ENCODE measurements at regions not wholly inside any gene's neighbourhood (a gene's known extent, or its start where the extent isn't known, plus 50 kb on each side); places are given as distances from the start of the nearest gene placed in this dataset.
A peak's percentile ranks its signal among the peaks of the same experiment; 100 is the strongest.

DNA sequence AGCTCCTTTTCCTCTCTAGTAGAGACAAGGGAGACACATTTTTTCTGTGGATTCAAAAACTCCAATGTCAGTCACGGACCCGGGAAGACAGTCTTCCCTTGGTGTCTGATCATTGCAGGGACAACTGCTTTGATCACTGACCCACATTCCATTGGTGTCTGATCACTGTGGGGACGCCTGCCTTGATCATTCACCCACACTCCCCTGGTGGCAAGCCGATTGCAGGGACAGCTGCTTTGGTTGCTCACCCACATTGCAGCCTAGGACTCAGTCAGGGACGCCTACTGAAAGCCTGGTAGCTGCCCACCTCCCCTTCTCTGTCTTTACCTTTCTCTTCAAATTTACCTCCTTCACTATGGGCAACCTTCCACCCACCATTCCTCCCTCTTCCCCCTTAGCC lies 206.6 kb upstream of the DUSP10 start:
- CTCF ChIA-PET, result no interaction called here
- H3K9me3 ChIP-seq (ENCODE audit: insufficient read depth, low read depth), result peaks cover 45% of the 10 kb centered on the region
- intact Hi-C loops (cut with micrococcal nuclease; ENCODE audit: unreplicated experiment), result no loop called here
- H2AFZ ChIP-seq, result no peak overlapping the region
- H3K4me2 ChIP-seq, result 0 out of 2 replicates have a peak overlapping the region, but pooled peaks have one; percentile 26
- H3K4me3 ChIP-seq, result 0 out of 2 replicates have a peak overlapping the region, but pooled peaks have one; percentile 15
- no peaks in the 10 kb centered on the region for H3K9me2 ChIP-seq (ENCODE audit: insufficient read depth)
- peaks cover 27% of the 10 kb centered on the region for H3K4me1 ChIP-seq (replicated peaks; ENCODE audit: insufficient read depth)
- peak overlapping the region; percentile 79 for H3K27ac ChIP-seq
- H3K27me3 ChIP-seq (ENCODE audit: insufficient read depth, low read depth), result no peaks in the 10 kb centered on the region
- DNase-seq, result no peak
- H3K79me2 ChIP-seq (ENCODE audit: low read depth), result no peaks in the 10 kb centered on the region
- H3F3A ChIP-seq (ENCODE audit: insufficient read depth, low read depth), result peaks cover 9% of the 10 kb centered on the region
- no TSS peak for BruUV-seq (replicated peaks)
- TF ChIP-seq, protein P1, sequence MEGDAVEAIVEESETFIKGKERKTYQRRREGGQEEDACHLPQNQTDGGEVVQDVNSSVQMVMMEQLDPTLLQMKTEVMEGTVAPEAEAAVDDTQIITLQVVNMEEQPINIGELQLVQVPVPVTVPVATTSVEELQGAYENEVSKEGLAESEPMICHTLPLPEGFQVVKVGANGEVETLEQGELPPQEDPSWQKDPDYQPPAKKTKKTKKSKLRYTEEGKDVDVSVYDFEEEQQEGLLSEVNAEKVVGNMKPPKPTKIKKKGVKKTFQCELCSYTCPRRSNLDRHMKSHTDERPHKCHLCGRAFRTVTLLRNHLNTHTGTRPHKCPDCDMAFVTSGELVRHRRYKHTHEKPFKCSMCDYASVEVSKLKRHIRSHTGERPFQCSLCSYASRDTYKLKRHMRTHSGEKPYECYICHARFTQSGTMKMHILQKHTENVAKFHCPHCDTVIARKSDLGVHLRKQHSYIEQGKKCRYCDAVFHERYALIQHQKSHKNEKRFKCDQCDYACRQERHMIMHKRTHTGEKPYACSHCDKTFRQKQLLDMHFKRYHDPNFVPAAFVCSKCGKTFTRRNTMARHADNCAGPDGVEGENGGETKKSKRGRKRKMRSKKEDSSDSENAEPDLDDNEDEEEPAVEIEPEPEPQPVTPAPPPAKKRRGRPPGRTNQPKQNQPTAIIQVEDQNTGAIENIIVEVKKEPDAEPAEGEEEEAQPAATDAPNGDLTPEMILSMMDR (conservative IDR thresholded peaks at IDR 0.05), result no peak
- TF ChIP-seq EZH2 (IDR thresholded peaks at IDR 0.05; ENCODE audit: low read depth), result no peak
- 0 out of 2 replicates have a peak, but pooled peaks cover 30% of the 10 kb centered on the region for H3K36me3 ChIP-seq (ENCODE audit: low read depth)
- no peaks in the 10 kb centered on the region for H4K20me1 ChIP-seq (ENCODE audit: insufficient read depth)
- POLR2A ChIA-PET (ENCODE audit: unreplicated experiment), result no interaction called here

DNA sequence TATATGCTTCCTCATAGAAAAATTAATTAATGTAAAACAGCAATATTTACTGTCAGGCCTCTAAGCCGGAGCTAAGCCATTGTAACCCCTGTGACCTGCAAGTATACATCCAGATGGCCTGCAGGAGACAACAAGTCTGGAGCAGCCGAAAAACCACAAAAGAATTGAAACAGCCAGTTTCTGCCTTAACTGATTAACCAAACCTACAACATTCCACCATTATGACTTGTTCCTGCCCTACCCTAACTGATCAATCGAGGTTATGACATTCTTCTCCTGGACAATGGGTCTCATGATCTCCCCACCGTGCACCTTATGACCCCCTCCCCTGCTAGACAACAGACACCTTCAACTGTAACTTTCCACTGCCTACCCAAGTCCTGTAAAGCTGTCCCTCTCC lies 205.8 kb upstream of the DUSP10 start:
- intact Hi-C loops (cut with micrococcal nuclease; ENCODE audit: unreplicated experiment), result no loop called here
- Histone ChIP-seq H4K20me1 (ENCODE audit: insufficient read depth) (no peaks in the 10 kb centered on the region), H3K27me3 (ENCODE audit: insufficient read depth, low read depth) (no peaks in the 10 kb centered on the region), H2AFZ (no peak overlapping the region), H3K36me3 (ENCODE audit: low read depth) (0 out of 2 replicates have a peak, but pooled peaks cover 25% of the 10 kb centered on the region), H3K9me3 (ENCODE audit: insufficient read depth, low read depth) (peaks cover 46% of the 10 kb centered on the region), H3K4me2 (peak overlapping the region; percentile 26; the same call in 1 of the 2 replicates), H3K4me3 (0 out of 2 replicates have a peak overlapping the region, but pooled peaks have one; percentile 15), H3K79me2 (ENCODE audit: low read depth) (no peaks in the 10 kb centered on the region), H3K9me2 (ENCODE audit: insufficient read depth) (no peaks in the 10 kb centered on the region), H3K4me1 (replicated peaks; ENCODE audit: insufficient read depth) (peaks cover 27% of the 10 kb centered on the region), H3K27ac (peak overlapping the region; percentile 79), H3F3A (ENCODE audit: insufficient read depth, low read depth) (peaks cover 9% of the 10 kb centered on the region)
- ChIA-PET CTCF (no interaction called here), POLR2A (ENCODE audit: unreplicated experiment) (no interaction called here)
- DNase-seq, result peak; percentile 21 to 83
- TF ChIP-seq, protein P1 (conservative IDR thresholded peaks at IDR 0.05), result no peak
- TF ChIP-seq EZH2 (IDR thresholded peaks at IDR 0.05; ENCODE audit: low read depth), result no peak
- BruUV-seq (replicated peaks), result no TSS peak

DNA sequence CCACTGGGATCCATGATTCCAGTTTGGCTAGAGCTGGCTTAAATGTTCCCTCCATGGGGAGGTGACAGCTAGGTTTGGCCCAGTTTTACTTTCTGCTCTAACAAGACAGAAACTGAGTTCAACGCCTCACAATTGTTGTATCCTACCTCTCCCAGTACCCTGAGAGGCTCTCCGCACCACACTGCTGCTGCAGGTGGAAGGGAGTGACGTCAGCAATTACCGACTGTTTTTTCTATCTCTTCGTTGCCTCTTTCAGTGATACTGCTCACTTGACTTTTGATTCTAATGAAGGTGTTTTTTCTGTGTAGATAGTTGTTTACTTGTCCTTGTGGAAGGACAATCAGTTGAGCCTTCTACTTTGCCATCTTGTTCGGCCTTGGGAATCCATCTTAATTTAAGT lies 204.9 kb upstream of the DUSP10 start:
- H3F3A ChIP-seq (ENCODE audit: insufficient read depth, low read depth), result peaks cover 9% of the 10 kb centered on the region
- intact Hi-C loops (cut with micrococcal nuclease; ENCODE audit: unreplicated experiment), result no loop called here
- no TSS peak for BruUV-seq (replicated peaks)
- H3K36me3 ChIP-seq (ENCODE audit: low read depth), result 0 out of 2 replicates have a peak, but pooled peaks cover 20% of the 10 kb centered on the region
- H3K9me3 ChIP-seq (ENCODE audit: insufficient read depth, low read depth), result peaks cover 43% of the 10 kb centered on the region
- no peaks in the 10 kb centered on the region for H3K27me3 ChIP-seq (ENCODE audit: insufficient read depth, low read depth)
- H3K27ac ChIP-seq, result peak overlapping the region; percentile 79; the same call in 1 of the 2 replicates
- H3K79me2 ChIP-seq (ENCODE audit: low read depth), result no peaks in the 10 kb centered on the region
- CTCF ChIA-PET, result no interaction called here
- no peak overlapping the region for H2AFZ ChIP-seq
- POLR2A ChIA-PET (ENCODE audit: unreplicated experiment), result no interaction called here
- TF ChIP-seq, protein P1 (conservative IDR thresholded peaks at IDR 0.05), result no peak
- TF ChIP-seq EZH2 (IDR thresholded peaks at IDR 0.05; ENCODE audit: low read depth), result no peak
- H3K4me3 ChIP-seq, result 0 out of 2 replicates have a peak overlapping the region, but pooled peaks have one; percentile 12
- H3K4me2 ChIP-seq, result no peak overlapping the region
- H3K9me2 ChIP-seq (ENCODE audit: insufficient read depth), result no peaks in the 10 kb centered on the region
- no peak for DNase-seq
- peaks cover 27% of the 10 kb centered on the region for H3K4me1 ChIP-seq (replicated peaks; ENCODE audit: insufficient read depth)
- no peaks in the 10 kb centered on the region for H4K20me1 ChIP-seq (ENCODE audit: insufficient read depth)

All from PC-9 (cell line).